Effector memory CD8-positive, alpha-beta T cell (primary cell): ENCODE measurements at regions not wholly inside any gene's neighbourhood (a gene's known extent, or its start where the extent isn't known, plus 50 kb on each side); places are given as distances from the start of the nearest gene placed in this dataset.
"Not testable (repeated sequence)": the region's sequence is repeated elsewhere in the genome, so short reads cannot be mapped to it uniquely, and the experiment has no call there.

Experiments
- ATAC-seq: fragments of 150-1000 bp; cut with Tn5 transposase; replicated peaks from 2 replicates; pipeline ENCODE4 v1.10.0; 2021; ENCODE audit warnings: mild to moderate bottlenecking, moderate library complexity
- DNase-seq, 3 experiments: peaks; one replicate each; pipeline ENCODE4 v3.0.0; 2021
- H3K27ac Mint-ChIP-seq, 2 donors: one replicate each; pipeline ENCODE4 v1.8.0; 2022; ENCODE audit warnings: mild to moderate bottlenecking in 2 of 2, mixed read lengths in 2 of 2, moderate library complexity in 2 of 2
- H3K27me3 Mint-ChIP-seq, 2 donors: one replicate each; pipeline ENCODE4 v1.8.0; 2022; ENCODE audit warnings: mixed read lengths in 2 of 2
- H3K36me3 Mint-ChIP-seq: one replicate; pipeline ENCODE4 v1.8.0; 2022; ENCODE audit warnings: mild to moderate bottlenecking, moderate library complexity, mixed read lengths; ENCODE audit not compliant: insufficient read depth
- H3K4me1 Mint-ChIP-seq, 2 donors: one replicate each; pipeline ENCODE4 v1.8.0; 2022; ENCODE audit warnings: low read depth in 2 of 2, mixed read lengths in 2 of 2
- H3K4me3 Mint-ChIP-seq, 2 donors: one replicate each; pipeline ENCODE4 v1.8.0; 2022; ENCODE audit warnings: mild to moderate bottlenecking in 2 of 2, mixed read lengths in 2 of 2, moderate library complexity in 2 of 2
- H3K9me3 Mint-ChIP-seq, 2 donors: one replicate each; pipeline ENCODE4 v1.8.0; 2022; ENCODE audit warnings: mixed read lengths in 2 of 2

GRCh38 chr4:116539744-116540143, 545.6 kb downstream of the TRAM1L1 start:
- H3K4me3 Mint-ChIP-seq: no peak overlapping the region
- no peaks in the 10 kb centered on the region for H3K4me1 Mint-ChIP-seq
- ATAC-seq (no peak), DNase-seq (no peak)
- no peaks in the 10 kb centered on the region for H3K36me3 Mint-ChIP-seq
- peaks cover 2 to 12% of the 10 kb centered on the region in 2 donors for H3K9me3 Mint-ChIP-seq
- H3K27me3 Mint-ChIP-seq: no peaks in the 10 kb centered on the region
- no peak overlapping the region for H3K27ac Mint-ChIP-seq

- H3K27me3 Mint-ChIP-seq: no peaks in the 10 kb centered on the region
- ATAC-seq: no peak
- H3K4me3 Mint-ChIP-seq: no peak overlapping the region
- DNase-seq: no peak
- H3K9me3 Mint-ChIP-seq: peaks cover 0 to 2% of the 10 kb centered on the region in 2 donors
- no peaks in the 10 kb centered on the region for H3K36me3 Mint-ChIP-seq
- no peaks in the 10 kb centered on the region for H3K4me1 Mint-ChIP-seq
- no peak overlapping the region for H3K27ac Mint-ChIP-seq
These were observed 547.5 kb downstream of the TRAM1L1 start for GRCh38 chr4:116537828-116538227.

- H3K4me3 Mint-ChIP-seq, H3K36me3 Mint-ChIP-seq, H3K27me3 Mint-ChIP-seq, ATAC-seq, H3K4me1 Mint-ChIP-seq, H3K9me3 Mint-ChIP-seq, DNase-seq, H3K27ac Mint-ChIP-seq: not testable (repeated sequence)
These were observed 549.4 kb downstream of the TRAM1L1 start for GRCh38 chr4:116536024-116536423.

- Mint-ChIP-seq H3K9me3 (peaks cover 7 to 21% of the 10 kb centered on the region in 2 donors), H3K36me3 (no peaks in the 10 kb centered on the region), H3K27ac (no peak overlapping the region), H3K4me3 (no peak overlapping the region), H3K27me3 (no peaks in the 10 kb centered on the region), H3K4me1 (no peaks in the 10 kb centered on the region)
- ATAC-seq (no peak), DNase-seq (no peak)
These were observed 553.5 kb downstream of the TRAM1L1 start for GRCh38 chr4:116531870-116532269.

- Mint-ChIP-seq H3K9me3 (peaks cover 7 to 21% of the 10 kb centered on the region in 2 donors), H3K27ac (no peak overlapping the region), H3K4me1 (no peaks in the 10 kb centered on the region), H3K4me3 (no peak overlapping the region), H3K27me3 (no peaks in the 10 kb centered on the region), H3K36me3 (no peaks in the 10 kb centered on the region)
- DNase-seq (no peak), ATAC-seq (no peak)
These were observed 554.4 kb downstream of the TRAM1L1 start for GRCh38 chr4:116531026-116531425.

- DNase-seq (no peak), ATAC-seq (no peak)
- H3K4me1 Mint-ChIP-seq: no peaks in the 10 kb centered on the region
- H3K27ac Mint-ChIP-seq: no peak overlapping the region
- no peaks in the 10 kb centered on the region for H3K27me3 Mint-ChIP-seq
- peaks cover 7 to 21% of the 10 kb centered on the region in 2 donors for H3K9me3 Mint-ChIP-seq
- H3K36me3 Mint-ChIP-seq: no peaks in the 10 kb centered on the region
- H3K4me3 Mint-ChIP-seq: no peak overlapping the region
These were observed 555.3 kb downstream of the TRAM1L1 start for GRCh38 chr4:116530048-116530447.

- no peak overlapping the region for H3K4me3 Mint-ChIP-seq
- H3K27ac Mint-ChIP-seq: no peak overlapping the region
- H3K9me3 Mint-ChIP-seq: peaks cover 7 to 21% of the 10 kb centered on the region in 2 donors
- DNase-seq (no peak), ATAC-seq (no peak)
- no peaks in the 10 kb centered on the region for H3K36me3 Mint-ChIP-seq
- H3K4me1 Mint-ChIP-seq: no peaks in the 10 kb centered on the region
- no peaks in the 10 kb centered on the region for H3K27me3 Mint-ChIP-seq
These were observed 556.2 kb downstream of the TRAM1L1 start for GRCh38 chr4:116529129-116529528.

GRCh38 chr4:116522922-116523321, 562.5 kb downstream of the TRAM1L1 start:
- no peaks in the 10 kb centered on the region for H3K27me3 Mint-ChIP-seq
- peaks cover 8 to 26% of the 10 kb centered on the region in 2 donors for H3K9me3 Mint-ChIP-seq
- no peaks in the 10 kb centered on the region for H3K36me3 Mint-ChIP-seq
- no peak overlapping the region for H3K4me3 Mint-ChIP-seq
- H3K27ac Mint-ChIP-seq: no peak overlapping the region
- no peak for ATAC-seq
- DNase-seq: no peak
- no peaks in the 10 kb centered on the region for H3K4me1 Mint-ChIP-seq

GRCh38 chr4:116520886-116521285, 564.5 kb downstream of the TRAM1L1 start:
- no peak for ATAC-seq

GRCh38 chr4:116516711-116517110, 568.7 kb downstream of the TRAM1L1 start:
- DNase-seq (no peak), ATAC-seq (no peak)
- Mint-ChIP-seq H3K27ac (no peak overlapping the region), H3K4me1 (no peaks in the 10 kb centered on the region), H3K9me3 (peaks cover 16 to 37% of the 10 kb centered on the region in 2 donors), H3K27me3 (no peaks in the 10 kb centered on the region), H3K36me3 (no peaks in the 10 kb centered on the region), H3K4me3 (no peak overlapping the region)

More at GRCh38 chr4:116520886-116521285, 564.5 kb downstream of the TRAM1L1 start:
- no peaks in the 10 kb centered on the region for H3K36me3 Mint-ChIP-seq
- no peak overlapping the region for H3K27ac Mint-ChIP-seq
- peaks cover 12 to 28% of the 10 kb centered on the region in 2 donors for H3K9me3 Mint-ChIP-seq
- no peak overlapping the region for H3K4me3 Mint-ChIP-seq
- no peaks in the 10 kb centered on the region for H3K27me3 Mint-ChIP-seq
- DNase-seq: no peak
- H3K4me1 Mint-ChIP-seq: no peaks in the 10 kb centered on the region

- Mint-ChIP-seq H3K27me3 (no peaks in the 10 kb centered on the region), H3K27ac (no peak overlapping the region), H3K36me3 (no peaks in the 10 kb centered on the region), H3K4me1 (no peaks in the 10 kb centered on the region), H3K4me3 (no peak overlapping the region), H3K9me3 (peaks cover 16 to 37% of the 10 kb centered on the region in 2 donors)
- DNase-seq: no peak
- ATAC-seq: no peak
These were observed 569.4 kb downstream of the TRAM1L1 start for GRCh38 chr4:116515959-116516358.

- DNase-seq (no peak), ATAC-seq (no peak)
- no peak overlapping the region for H3K27ac Mint-ChIP-seq
- H3K36me3 Mint-ChIP-seq: no peaks in the 10 kb centered on the region
- H3K4me1 Mint-ChIP-seq: no peaks in the 10 kb centered on the region
- no peak overlapping the region for H3K4me3 Mint-ChIP-seq
- H3K9me3 Mint-ChIP-seq: peaks cover 11 to 17% of the 10 kb centered on the region in 2 donors
- no peaks in the 10 kb centered on the region for H3K27me3 Mint-ChIP-seq
These were observed 572.8 kb downstream of the TRAM1L1 start for GRCh38 chr4:116512552-116512951.

GRCh38 chr4:116501954-116502353, 583.4 kb downstream of the TRAM1L1 start:
- Mint-ChIP-seq H3K36me3 (no peaks in the 10 kb centered on the region), H3K27me3 (no peaks in the 10 kb centered on the region), H3K27ac (no peak overlapping the region), H3K4me1 (no peaks in the 10 kb centered on the region), H3K4me3 (no peak overlapping the region), H3K9me3 (peaks cover 5 to 6% of the 10 kb centered on the region in 2 donors)
- no peak for DNase-seq
- ATAC-seq: no peak

GRCh38 chr4:116500225-116500624, 585.2 kb downstream of the TRAM1L1 start:
- Mint-ChIP-seq H3K27me3 (no peaks in the 10 kb centered on the region), H3K4me1 (no peaks in the 10 kb centered on the region), H3K4me3 (no peak overlapping the region), H3K36me3 (no peaks in the 10 kb centered on the region), H3K27ac (no peak overlapping the region), H3K9me3 (peaks cover 4 to 5% of the 10 kb centered on the region in 2 donors)
- no peak for ATAC-seq
- no peak for DNase-seq

- H3K9me3 Mint-ChIP-seq: peaks cover 6 to 19% of the 10 kb centered on the region in 2 donors
- no peak for ATAC-seq
- no peaks in the 10 kb centered on the region for H3K27me3 Mint-ChIP-seq
These were observed 595.6 kb downstream of the TRAM1L1 start for GRCh38 chr4:116489739-116490138.

More at GRCh38 chr4:116489739-116490138, 595.6 kb downstream of the TRAM1L1 start:
- Mint-ChIP-seq H3K4me3 (no peak overlapping the region), H3K27ac (no peak overlapping the region), H3K4me1 (no peaks in the 10 kb centered on the region), H3K36me3 (peaks cover 2% of the 10 kb centered on the region)
- no peak for DNase-seq
